Aorta (tissue), 5 donors: ENCODE measurements at regions not wholly inside any gene's neighbourhood (a gene's known extent, or its start where the extent isn't known, plus 50 kb on each side); places are given as distances from the start of the nearest gene placed in this dataset.

ENCODE experiments used
- ATAC-seq: fragments of 200-7000 bp; cut with Tn5 transposase; one replicate; pipeline ENCODE4 v1.9.1; 2022; ENCODE audit warnings: moderate library complexity; ENCODE audit not compliant: low FRiP score
- DNase-seq, 2 donors: peaks; one replicate each; pipeline ENCODE4 v3.0.0-alpha.2; 2020
- H3K27ac ChIP-seq, 2 donors: one replicate each; pipeline ENCODE4 v1.5.1; 2013; ENCODE audit warnings: low read length in 2 of 2, mild to moderate bottlenecking in 2 of 2, moderate library complexity in 2 of 2, control low read depth in 1 of 2, inconsistent platforms in 1 of 2, low read depth in 1 of 2
- H3K27me3 ChIP-seq, 2 donors: one replicate each; pipeline ENCODE4 v1.6.1; 2013; ENCODE audit warnings: control low read depth in 1 of 2, low read length in 1 of 2, mild to moderate bottlenecking in 1 of 2, moderate library complexity in 1 of 2; ENCODE audit not compliant: insufficient read depth in 2 of 2, control insufficient read depth in 1 of 2
- H3K36me3 ChIP-seq, 2 donors: one replicate each; pipeline ENCODE4 v1.6.1; 2013; ENCODE audit warnings: control low read depth in 1 of 2, low read length in 1 of 2, mild to moderate bottlenecking in 1 of 2; ENCODE audit not compliant: insufficient read depth in 2 of 2, control insufficient read depth in 1 of 2
- H3K4me1 ChIP-seq, 2 donors: one replicate each; pipeline ENCODE4 v1.6.1; 2013; ENCODE audit warnings: low read length in 2 of 2, control low read depth in 1 of 2, mild to moderate bottlenecking in 1 of 2, moderate library complexity in 1 of 2; ENCODE audit not compliant: insufficient read depth in 2 of 2, control insufficient read depth in 1 of 2
- H3K4me3 ChIP-seq, 2 donors: one replicate each; pipeline ENCODE4 v1.5.1; 2013; ENCODE audit warnings: low read length in 2 of 2, control low read depth in 1 of 2, mild to moderate bottlenecking in 1 of 2
- H3K9me3 ChIP-seq: one replicate; pipeline ENCODE4 v1.6.1; 2013; ENCODE audit warnings: mild to moderate bottlenecking, low read length; ENCODE audit not compliant: control insufficient read depth
- WGBS, 2 donors: extraction: QIAGEN DNeasy Blood & Tissue Kit; methylation state at CpG; one replicate each; pipeline ENCODE4 v1.1.7; 2013; 5-methylcytosine and 5-hydroxymethylcytosine counted together
- intact Hi-C, 2 donors: fragments of 100-400 bp; cut with DNase I; formaldehyde crosslinking; loops; one replicate each; pipeline versions ENCODE4 v1.14.2 to v1.15.0; 2022
- donor health status: healthy with polysubstance abuse.
- donor health status: Bipolar disorder and iron deficiency.
- donor health status: DM: no; HTN: no; CAD: no.
- donor health status: DM: no; HTN: no; CAD: no.
- donor health status: DM: yes; HTN: yes; CAD: no.

- Histone ChIP-seq H3K4me1 (no peaks in the 10 kb centered on the region), H3K9me3 (peaks cover 3% of the 10 kb centered on the region), H3K36me3 (no peaks in the 10 kb centered on the region), H3K27ac (no peak overlapping the region), H3K27me3 (no peaks in the 10 kb centered on the region), H3K4me3 (no peak overlapping the region)
- 80 to 92% methylated on average over 2 of the region's 2 CpGs for WGBS, 2 donors
- DNase-seq (no peak), ATAC-seq (no peak)
- intact Hi-C loops, result loop anchor here in 1 of 2 donors (10.0 kb wide), 1 partner anchor 247 kb away; no protein-coding TSS in a partner anchor
Measured at GRCh38 chr1:110771245-110772022, 96.7 kb upstream of the KCNA3 start.

DNA sequence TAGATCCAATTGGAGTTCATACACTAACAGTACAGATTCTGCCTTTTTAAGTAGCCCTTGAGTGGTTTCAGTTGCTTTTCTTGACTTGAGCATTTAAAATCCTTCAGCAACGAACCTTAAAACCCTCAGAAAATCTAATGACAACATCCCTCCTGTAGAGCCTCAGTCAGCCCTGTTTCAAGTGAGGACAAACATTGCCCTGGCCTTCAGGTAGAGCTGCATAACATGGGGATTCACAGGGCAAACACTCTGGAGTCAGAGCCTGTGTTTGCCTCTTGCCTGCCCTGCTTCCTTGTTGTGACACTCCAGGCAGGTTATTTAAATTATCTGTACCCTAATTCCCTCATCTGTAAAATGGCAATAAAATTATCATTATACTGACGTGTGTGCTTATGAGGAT is 96.1 kb upstream of the KCNA3 start:
- Histone ChIP-seq H3K27me3 (no peaks in the 10 kb centered on the region), H3K27ac (no peak overlapping the region), H3K4me1 (no peaks in the 10 kb centered on the region), H3K36me3 (no peaks in the 10 kb centered on the region), H3K9me3 (peaks cover 3% of the 10 kb centered on the region), H3K4me3 (no peak overlapping the region)
- intact Hi-C loops, result loop anchor here in 1 of 2 donors (10.0 kb wide), 1 partner anchor 246 kb away; no protein-coding TSS in a partner anchor
- no peak for ATAC-seq
- 45 to 48% methylated on average over 2 of the region's 2 CpGs for WGBS, 2 donors
- no peak for DNase-seq

GRCh38 chr1:110768605-110769004 is 93.9 kb upstream of the KCNA3 start:
- DNase-seq (no peak), ATAC-seq (no peak)
- H3K4me3 ChIP-seq, result no peak overlapping the region
- intact Hi-C loops, result loop anchor here (5.0 kb wide), 3 partner anchors 136 to 246 kb away; no protein-coding TSS in a partner anchor
- no peak overlapping the region for H3K27ac ChIP-seq
- H3K27me3 ChIP-seq, result peaks cover 0 to 1% of the 10 kb centered on the region in 2 donors
- peaks cover 3% of the 10 kb centered on the region for H3K9me3 ChIP-seq
- 42 to 53% methylated on average over 2 of the region's 2 CpGs for WGBS, 2 donors
- no peaks in the 10 kb centered on the region for H3K36me3 ChIP-seq
- H3K4me1 ChIP-seq, result no peaks in the 10 kb centered on the region

GRCh38 chr1:110766336-110766647 is 91.6 kb upstream of the KCNA3 start:
- DNase-seq, result no peak
- H3K9me3 ChIP-seq, result no peaks in the 10 kb centered on the region
- peaks cover 0 to 1% of the 10 kb centered on the region in 2 donors for H3K27me3 ChIP-seq
- intact Hi-C loops, result loop anchor here (1.0 to 5.0 kb wide), 4 partner anchors 134 to 244 kb away; no protein-coding TSS in a partner anchor
- WGBS, 2 donors, result 9 to 12% methylated on average over 1 of the region's 1 CpG
- no peaks in the 10 kb centered on the region for H3K36me3 ChIP-seq
- no peak overlapping the region for H3K27ac ChIP-seq
- H3K4me1 ChIP-seq, result no peaks in the 10 kb centered on the region
- no peak overlapping the region for H3K4me3 ChIP-seq
- no peak for ATAC-seq

DNA sequence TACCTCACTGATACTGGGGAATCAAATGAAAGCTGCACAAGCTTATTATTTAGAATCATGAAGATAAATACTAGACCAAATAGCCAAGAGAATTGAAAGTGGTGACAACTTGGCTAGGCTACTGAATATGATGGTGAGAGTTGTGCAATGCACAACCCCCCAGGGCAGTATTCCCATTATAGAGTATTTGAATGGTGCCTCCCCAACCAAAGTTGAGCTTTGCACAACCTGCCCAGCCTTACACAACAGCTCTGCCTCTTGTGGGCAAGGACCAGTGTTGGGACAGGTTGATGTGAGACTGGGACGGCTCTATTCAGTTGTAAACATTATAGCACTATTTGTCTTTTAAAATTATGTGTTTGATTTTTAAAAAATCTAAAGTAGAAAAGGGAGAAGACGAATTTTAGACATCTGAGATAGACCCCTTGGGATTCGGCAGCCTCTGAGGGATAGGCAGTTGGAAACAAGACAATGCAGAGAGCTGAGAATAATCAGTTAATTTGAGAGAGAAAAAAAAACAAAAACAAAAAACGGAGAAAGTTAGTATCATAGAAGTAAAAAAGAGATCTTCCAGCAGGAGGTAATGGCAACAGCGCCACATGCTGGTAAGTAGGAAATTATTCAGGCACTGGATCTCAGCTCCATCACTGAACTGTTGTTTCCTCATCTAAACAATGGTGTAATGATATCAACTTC is 91.0 kb upstream of the KCNA3 start:
- no peaks in the 10 kb centered on the region for H3K9me3 ChIP-seq
- H3K36me3 ChIP-seq, result no peaks in the 10 kb centered on the region
- ATAC-seq (no peak), DNase-seq (no peak)
- intact Hi-C loops, result loop anchor here (1.0 to 5.0 kb wide), 4 partner anchors 133 to 243 kb away; no protein-coding TSS in a partner anchor
- no peaks in the 10 kb centered on the region for H3K4me1 ChIP-seq
- H3K4me3 ChIP-seq, result no peak overlapping the region
- 11 to 12% methylated on average over 5 of the region's 5 CpGs for WGBS, 2 donors
- peaks cover 0 to 1% of the 10 kb centered on the region in 2 donors for H3K27me3 ChIP-seq
- H3K27ac ChIP-seq, result no peak overlapping the region

DNA sequence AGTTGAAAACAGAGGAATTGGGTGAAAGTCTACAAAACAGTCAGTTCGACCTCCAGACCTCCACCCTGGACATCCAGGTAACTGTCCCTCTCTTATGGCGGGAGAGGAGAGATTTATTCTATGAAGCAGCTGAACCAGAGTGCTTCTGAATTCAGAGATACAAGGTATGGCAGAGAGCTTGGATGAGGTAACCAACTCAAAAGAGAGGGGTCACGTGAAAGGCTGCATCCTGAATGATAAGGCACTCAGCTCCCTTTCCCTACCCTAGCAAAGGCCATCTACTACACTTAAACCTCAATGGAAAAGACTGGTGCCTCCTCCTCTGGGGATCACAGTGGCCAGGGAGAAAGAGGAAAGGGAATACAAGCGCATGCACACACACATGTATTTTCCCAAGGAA is 88.4 kb upstream of the KCNA3 start:
- DNase-seq, result no peak
- ATAC-seq, result no peak
- intact Hi-C loops, result no loop called here
- H3K27ac ChIP-seq, result no peak overlapping the region
- 67 to 72% methylated on average over 4 of the region's 4 CpGs for WGBS, 2 donors
- H3K36me3 ChIP-seq, result no peaks in the 10 kb centered on the region
- no peaks in the 10 kb centered on the region for H3K4me1 ChIP-seq
- H3K9me3 ChIP-seq, result no peaks in the 10 kb centered on the region
- H3K27me3 ChIP-seq, result peaks cover 0 to 1% of the 10 kb centered on the region in 2 donors
- no peak overlapping the region for H3K4me3 ChIP-seq

- no peaks in the 10 kb centered on the region for H3K36me3 ChIP-seq
- H3K4me3 ChIP-seq, result no peak overlapping the region
- intact Hi-C loops, result no loop called here
- DNase-seq (no peak), ATAC-seq (no peak)
- H3K4me1 ChIP-seq, result no peaks in the 10 kb centered on the region
- 37 to 38% methylated on average over 2 of the region's 2 CpGs for WGBS, 2 donors
- H3K27ac ChIP-seq, result no peak overlapping the region
- peaks cover 0 to 1% of the 10 kb centered on the region in 2 donors for H3K27me3 ChIP-seq
- peaks cover 2% of the 10 kb centered on the region for H3K9me3 ChIP-seq
Measured at GRCh38 chr1:110760321-110760720, 85.6 kb upstream of the KCNA3 start.

DNA sequence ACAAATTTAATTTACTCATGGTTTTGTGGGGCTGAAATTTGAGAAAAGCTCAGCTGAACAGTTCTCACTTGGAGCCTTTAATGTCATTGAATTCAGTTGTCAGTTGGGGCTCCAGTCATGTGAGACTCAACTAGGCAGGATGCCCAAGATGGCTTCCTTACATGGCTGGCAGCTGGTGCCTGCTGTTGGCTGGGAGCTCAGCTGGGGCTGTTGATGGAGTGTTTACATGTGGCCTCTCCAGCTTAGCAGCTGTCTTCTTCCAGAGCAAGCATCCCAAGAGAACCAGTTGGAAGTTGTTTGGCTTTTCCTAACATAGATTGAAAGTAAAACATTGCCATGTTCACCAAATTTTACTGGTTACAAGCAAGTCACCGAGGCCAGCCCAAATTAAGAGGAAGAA is 81.8 kb upstream of the KCNA3 start:
- Histone ChIP-seq H3K27me3 (no peaks in the 10 kb centered on the region), H3K9me3 (peaks cover 2% of the 10 kb centered on the region), H3K4me3 (no peak overlapping the region), H3K36me3 (no peaks in the 10 kb centered on the region), H3K27ac (no peak overlapping the region), H3K4me1 (no peaks in the 10 kb centered on the region)
- no peak for ATAC-seq
- DNase-seq, result no peak
- 77 to 92% methylated on average over 1 of the region's 1 CpG for WGBS, 2 donors
- intact Hi-C loops, result no loop called here
